Inflammatory macrophage treated with lipopolysaccharide for 1 hour (primary cell): ENCODE measurements at regions not wholly inside any gene's neighbourhood (a gene's known extent, or its start where the extent isn't known, plus 50 kb on each side); places are given as distances from the start of the nearest gene placed in this dataset.
"Not testable (repeated sequence)": the region's sequence is repeated elsewhere in the genome, so short reads cannot be mapped to it uniquely, and the experiment has no call there.

Source experiments
- DNase-seq, 2 donors: peaks; one replicate each; pipeline ENCODE4 v3.0.0-alpha.2; 2020 to 2022

DNA sequence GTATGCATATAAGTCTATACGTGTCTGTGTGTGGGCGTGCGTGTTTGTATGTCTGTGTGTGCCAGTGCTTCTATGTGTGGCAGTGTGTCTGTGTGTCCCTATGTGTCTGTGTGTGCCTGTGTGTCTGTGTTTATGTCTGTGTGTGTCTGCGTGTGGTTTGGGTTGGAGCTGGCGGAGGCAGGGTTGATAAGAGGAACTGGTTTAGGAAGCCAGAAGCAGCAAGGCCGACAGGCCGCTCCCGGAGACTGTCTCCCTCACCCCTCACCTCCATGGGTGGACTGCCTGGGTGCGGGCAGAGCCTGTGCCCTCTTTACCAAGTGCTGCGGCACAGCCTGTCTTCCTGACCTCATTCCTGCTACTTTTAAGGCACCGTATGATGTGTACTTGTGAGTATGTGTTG is 327.1 kb upstream of the B3GAT1 start:
- DNase-seq = no peak

DNA sequence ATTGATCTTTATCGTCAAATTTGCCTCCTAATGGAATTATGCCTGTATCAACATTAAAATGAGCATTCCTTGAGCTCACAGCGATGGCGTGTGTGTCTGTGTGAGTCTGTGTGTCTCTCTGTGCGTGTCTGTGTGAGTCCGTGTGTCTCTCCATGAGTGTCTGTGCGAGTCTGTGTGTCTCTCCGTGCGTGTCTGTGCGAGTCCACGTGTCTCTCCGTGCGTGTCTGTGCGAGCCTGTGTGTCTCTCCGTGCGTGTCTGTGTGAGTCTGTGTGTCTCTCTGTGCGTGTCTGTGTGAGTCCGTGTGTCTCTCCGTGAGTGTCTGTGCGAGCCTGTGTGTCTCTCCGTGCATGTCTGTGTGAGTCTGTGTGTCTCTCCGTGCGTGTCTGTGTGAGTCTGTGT is 326.5 kb upstream of the B3GAT1 start:
- no peak for DNase-seq

DNA sequence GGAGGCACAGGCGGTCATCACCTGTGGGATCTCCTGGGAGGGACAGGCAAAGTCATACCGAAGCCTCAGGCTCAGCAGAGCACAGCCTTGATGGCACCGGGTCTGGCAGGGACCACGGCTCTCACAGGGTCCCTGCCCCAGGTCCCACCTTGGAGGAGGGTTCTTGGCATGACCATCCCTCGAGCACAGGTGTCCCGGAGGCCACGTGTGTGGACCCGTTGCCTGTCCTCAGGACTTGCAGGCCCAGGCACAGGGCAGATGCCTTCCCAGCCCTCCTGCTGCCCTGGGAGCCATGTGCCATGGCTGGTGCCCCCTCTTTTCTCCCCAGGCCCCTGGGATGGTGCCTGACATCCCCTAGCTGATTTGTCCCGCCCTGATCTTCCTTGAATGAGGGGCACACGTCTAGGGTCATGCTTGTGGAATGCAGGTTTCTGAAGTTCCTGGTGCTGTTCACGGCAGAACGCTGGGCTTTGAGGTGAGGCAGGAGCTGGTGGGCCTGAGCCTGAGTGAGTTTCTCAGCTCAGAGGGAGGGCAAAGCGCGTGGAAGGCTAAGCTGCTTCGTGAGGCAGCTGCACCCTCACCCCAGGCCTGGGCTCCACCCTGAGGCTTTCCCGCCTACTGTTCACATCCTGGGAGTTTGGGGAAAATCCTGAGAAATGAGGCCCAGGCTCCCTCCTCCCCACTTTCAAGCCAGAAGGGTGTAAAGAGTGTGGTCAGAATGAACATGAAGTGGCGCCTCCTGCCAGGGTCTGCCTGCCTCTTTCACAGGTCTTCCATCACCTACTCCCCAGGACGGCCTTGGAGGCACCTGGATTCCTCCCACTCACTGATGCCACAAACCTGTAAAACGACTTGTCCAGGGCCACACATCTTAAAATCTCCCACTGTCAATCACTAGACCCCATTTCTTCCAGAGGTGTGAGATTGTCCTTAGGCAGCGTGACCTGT is 325.8 kb upstream of the B3GAT1 start:
- no peak for DNase-seq

- DNase-seq = no peak
Measured at GRCh38 chr11:134736251-134736947, 324.4 kb upstream of the B3GAT1 start.

- no peak for DNase-seq
Measured at GRCh38 chr11:134734894-134735293, 322.9 kb upstream of the B3GAT1 start.

GRCh38 chr11:134734141-134734845 is 322.3 kb upstream of the B3GAT1 start:
- no peak for DNase-seq

DNA sequence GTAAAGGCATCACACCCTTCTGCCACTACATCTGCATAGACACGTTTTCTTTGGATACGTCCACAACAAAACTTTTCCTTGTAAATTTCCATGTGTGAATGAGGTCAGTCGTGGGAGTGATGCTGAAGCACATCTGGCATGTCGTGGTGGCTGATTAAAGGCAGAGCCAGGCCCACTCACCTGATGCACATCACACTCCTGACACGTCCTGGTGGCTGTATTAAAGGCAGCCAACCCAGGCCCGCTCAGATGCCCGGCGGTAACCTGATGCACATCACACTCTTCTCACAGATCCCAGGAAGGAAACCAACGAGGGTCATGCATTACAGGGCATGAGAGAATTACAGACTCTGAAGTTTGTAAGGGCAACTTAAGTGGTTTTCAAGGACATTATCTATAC is 321.6 kb upstream of the B3GAT1 start:
- no peak for DNase-seq

DNA sequence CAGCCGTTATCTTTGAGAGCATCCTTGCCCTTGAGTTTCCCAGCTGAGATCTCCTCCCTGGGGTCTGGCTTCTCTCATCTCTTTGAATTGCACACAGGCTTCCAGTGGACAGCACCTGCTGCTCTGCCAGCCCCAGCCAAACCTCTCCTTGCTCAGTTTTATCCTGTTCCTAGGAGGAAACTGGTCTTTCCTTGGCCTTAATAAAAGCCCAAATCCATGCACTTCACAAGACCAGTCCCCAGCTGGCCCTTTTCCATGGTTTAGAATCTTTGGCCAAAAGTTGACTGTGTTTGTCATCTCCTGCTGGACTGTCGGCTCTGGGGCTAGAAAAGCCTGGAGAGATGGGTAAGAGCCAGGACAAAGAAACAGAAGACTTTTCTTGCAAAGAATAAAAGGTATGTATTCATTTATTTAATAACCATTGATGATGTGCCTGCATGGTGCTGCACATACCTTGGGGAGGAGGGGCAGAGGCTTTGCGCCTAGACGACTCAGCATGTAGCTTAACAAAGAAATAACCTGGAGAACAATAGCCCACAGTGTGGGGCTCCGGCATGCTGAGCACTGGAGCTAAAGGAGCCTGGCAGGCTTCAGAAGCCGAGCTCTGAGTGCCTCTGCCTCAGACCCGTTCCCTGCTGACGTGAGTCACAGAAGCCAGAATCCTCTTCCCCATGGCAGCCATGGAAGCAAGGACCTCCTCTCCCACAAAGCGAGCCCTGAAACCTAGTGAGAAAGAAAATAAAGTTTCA is 319.3 kb upstream of the B3GAT1 start:
- DNase-seq = no peak

DNA sequence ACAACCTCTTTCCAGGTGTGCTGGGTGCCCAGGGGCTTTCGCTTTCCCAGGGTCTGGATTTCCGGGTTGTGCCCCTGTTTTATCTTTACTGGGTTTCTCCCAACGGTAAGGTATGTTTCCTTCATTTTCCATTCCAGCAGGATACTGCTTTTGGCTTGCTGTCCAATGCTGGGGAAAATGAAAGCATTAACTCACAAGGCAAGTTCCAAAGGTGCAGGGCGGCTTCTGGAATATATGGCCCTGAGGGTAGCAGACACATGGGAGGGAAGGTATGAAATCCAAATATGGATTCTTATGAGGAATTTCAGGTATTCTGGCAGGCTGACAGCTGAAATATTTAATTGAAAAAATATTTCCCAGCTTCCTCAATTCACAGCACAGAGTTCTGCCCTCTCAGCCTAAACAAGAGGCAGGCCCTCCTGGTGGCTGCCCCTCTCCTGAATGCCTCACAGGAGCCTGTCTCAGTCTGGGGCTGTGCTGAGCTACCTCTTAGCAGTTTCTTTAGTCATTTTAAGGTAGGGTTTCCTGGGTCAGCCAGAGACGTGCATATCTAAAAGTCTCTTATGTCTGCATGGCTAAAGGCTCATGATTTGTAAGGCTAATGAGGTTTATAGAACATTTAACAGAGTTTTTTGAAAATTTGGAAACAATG is 318.6 kb upstream of the B3GAT1 start:
- no peak for DNase-seq

DNA sequence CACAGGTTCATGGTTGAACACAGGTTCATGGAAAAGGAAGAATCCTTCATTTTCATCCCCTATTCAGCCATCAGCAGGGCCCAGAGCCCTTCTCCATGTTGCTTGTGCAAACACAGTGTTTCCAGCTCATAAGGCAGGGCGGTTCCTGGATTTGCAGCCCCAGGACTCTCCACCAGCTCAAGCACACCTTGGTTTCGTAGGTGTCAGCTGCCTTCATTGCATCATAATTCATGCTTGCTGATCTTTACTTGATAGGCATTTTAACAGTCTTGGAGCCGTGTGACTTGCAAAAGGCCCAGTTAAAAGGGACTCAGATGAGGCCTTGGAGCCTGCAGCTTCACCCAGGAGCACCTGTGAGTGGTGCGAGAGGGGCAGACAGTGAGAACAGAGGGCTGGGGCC is 318.1 kb upstream of the B3GAT1 start:
- DNase-seq = no peak

DNA sequence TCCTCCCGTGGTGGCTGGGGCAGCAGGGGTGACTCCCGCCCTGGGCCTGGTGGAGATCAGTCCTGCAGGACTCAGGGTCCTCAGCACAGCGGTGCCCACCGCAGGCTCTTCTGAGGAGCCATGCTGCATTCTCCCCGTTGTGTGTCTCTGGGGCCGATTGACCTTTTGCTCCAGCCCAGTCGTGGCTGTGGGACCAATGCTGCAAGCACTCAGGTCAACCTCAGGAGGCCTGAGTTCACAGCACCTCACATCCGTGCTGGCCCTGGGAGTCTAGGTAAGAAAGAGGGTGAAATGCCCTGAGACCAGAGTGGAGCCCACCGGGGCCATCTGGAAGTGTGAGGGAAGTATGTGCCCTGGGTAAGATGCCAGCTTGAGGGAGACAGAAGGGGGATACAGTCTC is 316.1 kb upstream of the B3GAT1 start:
- no peak for DNase-seq

- DNase-seq = no peak
Measured at GRCh38 chr11:134727636-134728035, 315.6 kb upstream of the B3GAT1 start.

GRCh38 chr11:134727204-134727603 is 315.2 kb upstream of the B3GAT1 start:
- no peak for DNase-seq

DNA sequence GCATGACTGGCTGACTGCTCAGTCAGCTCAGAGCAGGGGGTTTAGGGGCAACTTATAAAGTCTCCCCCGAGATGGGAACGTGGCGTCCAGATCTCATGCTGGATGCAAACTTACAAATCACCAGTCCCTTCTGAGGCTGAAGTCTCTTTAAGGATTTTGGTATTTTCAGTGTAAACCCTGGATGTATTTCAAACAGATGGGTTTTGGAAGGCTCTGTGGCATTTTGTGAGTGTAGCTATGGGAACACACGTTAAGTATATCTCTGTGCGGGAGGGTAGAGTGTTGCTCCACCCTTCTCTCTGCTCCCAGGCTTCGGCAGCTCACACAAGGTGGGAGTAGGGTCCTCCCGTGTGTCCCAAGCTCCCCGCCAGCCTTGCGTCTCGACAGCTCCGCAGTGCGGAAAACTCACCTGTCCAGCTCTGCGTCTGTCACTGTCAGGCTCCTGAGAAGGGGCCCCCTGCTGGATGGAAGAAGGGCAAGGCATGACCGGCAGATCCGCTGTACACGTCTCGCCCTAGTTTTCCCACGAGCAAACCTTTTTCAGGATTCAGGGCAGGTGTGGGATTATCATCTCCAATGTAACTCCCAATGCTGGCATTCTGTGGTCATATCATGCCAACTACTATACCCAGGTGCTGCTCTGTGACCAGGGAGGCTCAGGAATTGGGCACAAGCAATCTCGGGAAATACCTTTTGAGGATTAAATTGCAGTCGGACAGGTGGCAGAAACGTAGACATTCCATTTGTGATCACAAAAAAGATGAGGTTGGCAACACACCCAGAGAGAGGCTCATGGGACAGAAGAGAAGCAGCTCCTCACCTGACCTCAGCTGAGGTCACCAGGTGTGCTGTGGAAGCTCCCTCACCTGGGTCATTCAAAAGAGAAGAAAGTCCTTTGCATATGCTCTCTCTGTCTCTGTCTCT is 313.9 kb upstream of the B3GAT1 start:
- no peak for DNase-seq

GRCh38 chr11:134725211-134725610 is 313.2 kb upstream of the B3GAT1 start:
- no peak for DNase-seq

DNA sequence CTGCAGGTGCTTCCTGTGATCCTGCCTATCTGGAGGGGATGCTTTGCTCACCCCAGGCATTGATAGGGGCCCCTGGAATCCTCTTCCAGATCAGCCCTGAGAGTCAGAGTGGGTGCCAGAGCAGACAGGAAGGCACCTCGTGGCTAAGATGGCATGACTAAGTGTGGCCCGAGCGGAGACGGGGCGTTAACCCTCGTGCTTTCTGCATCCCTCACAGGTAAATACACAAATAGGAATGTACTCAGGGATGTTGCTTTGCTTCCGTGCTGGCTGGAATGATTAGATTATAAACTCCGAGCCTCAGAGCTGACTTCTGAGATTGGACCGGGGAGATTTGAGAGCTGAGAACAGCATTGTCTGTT is 312.7 kb upstream of the B3GAT1 start:
- DNase-seq = no peak

DNA sequence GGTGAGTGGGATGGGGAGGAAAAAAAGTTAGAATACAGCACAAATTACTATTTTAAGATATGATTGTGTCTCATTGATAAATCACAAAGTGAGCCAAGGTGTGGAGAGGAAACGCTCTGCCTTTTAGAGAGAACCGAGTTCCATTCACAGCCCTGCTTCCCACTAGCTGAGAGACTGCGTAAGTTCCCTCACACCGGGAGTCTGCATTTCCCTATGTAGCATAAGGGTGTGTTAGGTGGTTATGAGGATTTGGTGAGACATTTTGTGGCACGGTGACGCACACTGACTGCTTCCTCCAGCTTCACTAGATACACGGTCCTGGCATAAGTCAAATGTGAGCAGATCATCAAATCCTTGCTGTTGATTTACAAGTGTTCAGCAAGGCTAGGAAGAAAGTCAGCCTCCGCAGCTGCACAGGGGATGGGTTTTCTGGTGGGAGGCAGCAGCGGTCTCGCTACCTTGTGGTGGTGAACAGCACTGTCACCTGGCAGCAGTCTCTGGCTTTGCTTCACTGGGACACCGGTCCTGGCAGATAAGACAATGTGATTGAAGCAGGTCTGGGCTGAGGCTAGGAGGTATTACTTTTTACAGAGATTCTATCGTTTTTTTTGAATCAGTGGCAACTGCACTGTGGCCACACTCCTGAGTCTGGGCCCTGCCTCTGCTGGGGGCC is 312.2 kb upstream of the B3GAT1 start:
- no peak for DNase-seq

DNA sequence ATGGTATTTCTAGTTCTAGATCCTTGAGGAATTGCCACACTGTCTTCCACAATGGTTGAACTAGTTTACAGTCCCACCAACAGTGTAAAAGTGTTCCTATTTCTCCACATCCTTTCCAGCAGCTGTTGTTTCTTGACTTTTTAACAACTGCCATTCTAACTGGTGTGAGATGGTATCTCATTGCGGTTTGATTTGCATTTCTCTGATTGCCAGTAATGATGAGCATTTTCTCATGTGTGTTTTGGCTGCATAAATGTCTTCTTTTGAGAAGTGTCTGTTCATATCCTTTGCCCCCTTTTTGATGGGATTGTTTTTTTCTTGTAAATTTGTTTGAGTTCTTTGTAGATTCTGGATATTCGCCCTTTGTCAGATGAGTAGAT is 308.6 kb upstream of the B3GAT1 start:
- not testable (repeated sequence) for DNase-seq

- not testable (repeated sequence) for DNase-seq
Measured at GRCh38 chr11:134719940-134720690, 308.1 kb upstream of the B3GAT1 start.

DNA sequence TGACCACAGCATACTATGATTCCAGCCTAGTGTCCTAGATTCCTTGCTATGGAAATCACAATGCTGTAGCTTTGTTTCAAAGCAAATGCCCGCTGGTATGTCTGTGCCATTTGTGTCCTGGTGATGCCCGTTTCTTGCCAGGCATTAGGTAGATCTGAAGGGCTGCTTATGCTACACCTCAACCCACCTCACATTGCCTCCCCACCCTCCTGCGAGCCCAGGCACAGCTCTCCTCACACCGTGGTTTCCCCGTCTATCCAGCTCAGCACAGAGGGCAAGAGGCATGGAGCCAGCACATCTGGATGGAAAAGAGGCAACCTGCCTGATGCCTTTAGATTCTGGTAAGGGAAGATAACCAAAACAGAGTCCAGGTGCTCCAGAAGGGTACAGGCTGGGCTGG is 307.4 kb upstream of the B3GAT1 start:
- no peak for DNase-seq
